ENCODE measurements at regions not wholly inside any gene's neighbourhood (a gene's known extent, or its start where the extent isn't known, plus 50 kb on each side); places are given as distances from the start of the nearest gene placed in this dataset.

GRCh38 chr5:160991205-160991604 lies 139.2 kb upstream of the ATP10B start:
- H3K4me3 ChIP-seq: no peak overlapping the region
- H3K27me3 ChIP-seq (replicated peaks in 1 of 2; ENCODE audit: control insufficient read depth in 2 of 2, insufficient read depth in 2 of 2, low read length in 1 of 2): no peaks in the 10 kb centered on the region
- no peaks in the 10 kb centered on the region for H4K20me1 ChIP-seq (ENCODE audit: control insufficient read depth, insufficient read depth)
- H3K9me3 ChIP-seq (replicated peaks; ENCODE audit: control insufficient read depth, insufficient read depth, low read length): no peaks in the 10 kb centered on the region; the same call in 2 of the 3 replicates
- no peaks in the 10 kb centered on the region for H3K79me2 ChIP-seq (ENCODE audit: control insufficient read depth, insufficient read depth, low read length)
- ChIA-PET POLR2A (no interaction called here), CTCF (no interaction called here), RAD21 (ENCODE audit: unreplicated experiment) (no interaction called here), SMC1A (ENCODE audit: uncharacterized antibody, unreplicated experiment) (no interaction called here)
- no peak overlapping the region for H3K4me2 ChIP-seq (ENCODE audit: control insufficient read depth, insufficient read depth)
- no peak overlapping the region for H3K27ac ChIP-seq (ENCODE audit: control insufficient read depth, insufficient read depth)
- ATAC-seq (no peak), FAIRE-seq (no peak), DNase-seq (ENCODE audit: low read depth, low spot score) (no peak)
- no TSS peak for BruUV-seq (replicated peaks)
- 0% methylated on average over 1 of the region's 1 CpG for WGBS (ENCODE audit: insufficient coverage, insufficient replicate concordance, low lambda C conversion rate, missing lambda C conversion rate)
- no peaks in the 10 kb centered on the region for H3K4me1 ChIP-seq (ENCODE audit: control insufficient read depth, insufficient read depth, low read length)
- H3K36me3 ChIP-seq (ENCODE audit: control insufficient read depth in 2 of 2, insufficient read depth in 2 of 2, low read length in 1 of 2): no peaks in the 10 kb centered on the region
- no peak overlapping the region for H3K9ac ChIP-seq (ENCODE audit: control insufficient read depth, insufficient read depth, low read length)
- intact Hi-C loops (cut with micrococcal nuclease; ENCODE audit: unreplicated experiment): no loop called here
- no peak overlapping the region for H2AFZ ChIP-seq (ENCODE audit: control insufficient read depth, low read depth, low read length)
- in situ Hi-C loops (cut with MboI): no loop called here
- no peak for TF ChIP-seq SUZ12 (IDR thresholded peaks at IDR 0.05; ENCODE audit: unreplicated experiment)
- TF ChIP-seq FOS (IDR thresholded peaks at IDR 0.05; ENCODE audit: borderline replicate concordance, extremely low read depth, insufficient read length): no peak
- no peak for TF ChIP-seq NR2F1 (conservative IDR thresholded peaks at IDR 0.05)
- TF ChIP-seq PAX8 (IDR thresholded peaks at IDR 0.05): no peak
- no peak for TF ChIP-seq PKNOX1 (IDR thresholded peaks at IDR 0.05)
- no peak for TF ChIP-seq CHD4 (IDR thresholded peaks at IDR 0.05)
- TF ChIP-seq HSF1 (IDR thresholded peaks at IDR 0.05; ENCODE audit: low read depth, low read length): no peak
- TF ChIP-seq MLLT1 (IDR thresholded peaks at IDR 0.05): no peak
- no peak for TF ChIP-seq ZBTB33 (IDR thresholded peaks at IDR 0.05)
- TF ChIP-seq IRF5 (IDR thresholded peaks at IDR 0.05; ENCODE audit: borderline replicate concordance): no peak
- no peak for TF ChIP-seq SUPT20H (IDR thresholded peaks at IDR 0.05; ENCODE audit: borderline replicate concordance, control insufficient read depth, low read depth, low read length)
- no peak for TF ChIP-seq MTA2 (IDR thresholded peaks at IDR 0.05; ENCODE audit: low read depth)
- TF ChIP-seq CBX3 (IDR thresholded peaks at IDR 0.05; ENCODE audit: borderline replicate concordance, low read depth): no peak

Data from GM12878 (cell line).